Stimulated activated memory B cell treated with anti-CD40 and anti-IgM and Interleukin-4, amounts not matched to agents 10 μg/mL and 1 μg/mL and 100 μg/mL, for 72 hours (primary cell): ENCODE measurements at regions not wholly inside any gene's neighbourhood (a gene's known extent, or its start where the extent isn't known, plus 50 kb on each side); places are given as distances from the start of the nearest gene placed in this dataset.
"Not testable (repeated sequence)": the region's sequence is repeated elsewhere in the genome, so short reads cannot be mapped to it uniquely, and the experiment has no call there.

Experiments
- ATAC-seq: fragments of 150-1000 bp; cut with Tn5 transposase; 2 replicates; pipeline ENCODE4 v1.10.0; 2021
- H3K27ac Mint-ChIP-seq: one replicate; pipeline ENCODE4 v1.8.0; 2022; ENCODE audit warnings: mild to moderate bottlenecking, mixed read lengths
- H3K27me3 Mint-ChIP-seq: one replicate; pipeline ENCODE4 v1.8.0; 2022; ENCODE audit warnings: mixed read lengths
- H3K36me3 Mint-ChIP-seq: one replicate; pipeline ENCODE4 v1.8.0; 2022; ENCODE audit warnings: mixed read lengths
- H3K4me1 Mint-ChIP-seq: one replicate; pipeline ENCODE4 v1.8.0; 2022; ENCODE audit warnings: mixed read lengths
- H3K4me3 Mint-ChIP-seq: one replicate; pipeline ENCODE4 v1.8.0; 2022; ENCODE audit warnings: mild to moderate bottlenecking, moderate library complexity, mixed read lengths
- H3K9me3 Mint-ChIP-seq: one replicate; pipeline ENCODE4 v1.8.0; 2022; ENCODE audit warnings: mixed read lengths

DNA sequence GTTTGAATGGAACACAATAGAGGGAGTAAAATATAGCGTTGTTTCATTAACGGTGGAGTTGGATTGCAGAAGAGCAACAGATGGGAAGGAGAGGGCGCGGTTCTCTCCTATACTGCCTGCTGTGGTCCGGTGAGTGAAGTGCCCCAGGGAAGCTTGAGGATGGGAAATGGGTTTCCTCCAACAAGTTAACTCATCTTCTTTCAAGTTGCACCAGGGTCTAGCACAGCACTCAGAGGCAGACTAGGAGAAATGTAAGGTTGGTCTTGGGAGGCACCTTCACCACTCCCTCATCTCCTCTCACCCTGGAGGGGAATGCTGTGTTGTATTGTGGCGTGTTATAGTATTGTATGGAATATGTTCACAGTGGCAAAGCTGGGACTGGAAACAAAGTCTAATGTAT, 96.9 kb upstream of the SLC24A3 start:
- no peak for ATAC-seq
- Mint-ChIP-seq H3K4me1 (no peaks in the 10 kb centered on the region), H3K27ac (no peak overlapping the region), H3K27me3 (no peaks in the 10 kb centered on the region), H3K4me3 (no peak overlapping the region), H3K36me3 (no peaks in the 10 kb centered on the region), H3K9me3 (peaks cover 3% of the 10 kb centered on the region)

DNA sequence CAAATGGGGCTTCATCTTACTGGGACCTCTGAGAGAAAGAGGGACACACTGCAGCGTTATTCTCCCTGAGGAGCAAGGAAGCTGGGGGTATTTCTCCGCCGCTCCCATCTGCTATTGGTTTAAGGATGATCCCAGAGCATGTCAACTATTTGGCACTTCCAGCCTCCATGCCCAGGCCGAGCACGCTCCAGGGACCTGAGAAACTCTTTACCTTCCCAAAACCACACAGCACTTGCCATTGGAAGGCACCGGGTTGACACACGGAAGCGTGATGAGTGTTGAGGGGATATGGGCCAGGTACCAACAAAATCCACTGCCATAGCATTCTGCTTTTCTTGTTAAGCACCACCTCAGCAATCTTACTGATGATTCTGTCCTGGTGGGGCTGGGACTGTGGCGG, 92.4 kb upstream of the SLC24A3 start:
- Mint-ChIP-seq H3K27me3 (peaks cover 9% of the 10 kb centered on the region), H3K9me3 (peaks cover 3% of the 10 kb centered on the region), H3K27ac (no peak overlapping the region), H3K36me3 (no peaks in the 10 kb centered on the region), H3K4me1 (no peaks in the 10 kb centered on the region), H3K4me3 (no peak overlapping the region)
- no peak for ATAC-seq

DNA sequence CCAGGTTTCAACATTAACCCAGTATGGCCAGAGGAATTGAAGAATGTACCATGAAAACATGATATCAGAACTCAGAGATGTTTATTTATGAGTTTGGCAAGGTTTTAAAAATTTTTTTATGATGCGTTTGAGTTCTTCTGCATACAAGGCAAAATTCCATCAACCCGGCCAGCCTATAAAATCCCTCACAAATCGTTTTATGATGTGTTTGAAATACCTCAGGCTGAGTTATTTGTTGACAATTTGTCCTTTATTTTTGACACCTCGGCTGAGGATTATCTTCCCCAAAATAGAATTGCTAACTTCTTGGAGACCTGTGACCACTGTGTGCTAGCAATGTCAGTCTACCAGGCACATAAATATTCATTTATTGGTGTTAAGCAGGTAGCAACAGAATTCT, 91.9 kb upstream of the SLC24A3 start:
- no peak for ATAC-seq

DNA sequence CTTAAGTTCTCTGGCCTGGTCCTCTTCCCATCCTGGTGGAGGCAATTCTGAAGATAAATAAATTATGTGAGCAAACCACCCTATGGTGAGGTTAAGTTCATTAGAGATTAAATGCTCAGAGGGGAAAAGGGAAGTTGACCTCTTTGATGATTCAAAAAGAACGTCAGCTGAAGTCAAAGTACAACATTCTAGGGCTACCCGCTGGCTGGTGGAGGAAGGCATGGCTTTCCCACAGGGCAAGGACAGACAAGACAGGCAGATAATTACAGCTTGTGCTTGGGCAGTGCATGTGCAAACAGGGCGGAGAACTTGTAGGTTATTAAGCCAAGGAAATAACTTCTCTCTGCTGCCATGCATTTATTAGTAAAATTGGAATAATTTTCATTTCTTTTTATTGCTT, 91.0 kb upstream of the SLC24A3 start:
- Mint-ChIP-seq H3K36me3 (no peaks in the 10 kb centered on the region), H3K9me3 (peaks cover 3% of the 10 kb centered on the region), H3K27ac (no peak overlapping the region), H3K27me3 (peaks cover 9% of the 10 kb centered on the region), H3K4me1 (no peaks in the 10 kb centered on the region), H3K4me3 (no peak overlapping the region)
- ATAC-seq = peak; percentile 34

More for the DNA sequence above, 91.9 kb upstream of the SLC24A3 start:
- Mint-ChIP-seq H3K36me3 (no peaks in the 10 kb centered on the region), H3K4me3 (no peak overlapping the region), H3K27ac (no peak overlapping the region), H3K9me3 (peaks cover 3% of the 10 kb centered on the region), H3K4me1 (no peaks in the 10 kb centered on the region), H3K27me3 (peaks cover 9% of the 10 kb centered on the region)

DNA sequence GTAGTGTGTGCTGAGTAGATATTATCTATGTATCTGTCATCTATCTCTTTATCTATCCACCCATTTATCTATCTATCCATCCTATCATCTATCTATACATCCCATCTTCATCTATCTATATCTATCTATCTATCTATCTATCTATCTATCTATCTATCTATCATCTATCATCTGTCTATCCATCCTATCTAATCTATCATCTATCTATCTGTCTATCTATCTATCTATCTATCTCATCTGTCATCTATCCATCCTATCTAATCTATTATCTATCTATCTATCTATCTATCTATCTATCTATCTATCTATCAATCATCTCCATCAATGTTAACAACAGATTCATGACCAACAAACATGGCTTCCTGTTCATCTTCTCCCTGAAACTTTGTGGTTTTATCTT, 90.5 kb upstream of the SLC24A3 start:
- Mint-ChIP-seq H3K27ac (no peak overlapping the region), H3K9me3 (peaks cover 2% of the 10 kb centered on the region), H3K4me3 (no peak overlapping the region), H3K36me3 (no peaks in the 10 kb centered on the region), H3K4me1 (no peaks in the 10 kb centered on the region), H3K27me3 (peaks cover 9% of the 10 kb centered on the region)
- no peak for ATAC-seq

DNA sequence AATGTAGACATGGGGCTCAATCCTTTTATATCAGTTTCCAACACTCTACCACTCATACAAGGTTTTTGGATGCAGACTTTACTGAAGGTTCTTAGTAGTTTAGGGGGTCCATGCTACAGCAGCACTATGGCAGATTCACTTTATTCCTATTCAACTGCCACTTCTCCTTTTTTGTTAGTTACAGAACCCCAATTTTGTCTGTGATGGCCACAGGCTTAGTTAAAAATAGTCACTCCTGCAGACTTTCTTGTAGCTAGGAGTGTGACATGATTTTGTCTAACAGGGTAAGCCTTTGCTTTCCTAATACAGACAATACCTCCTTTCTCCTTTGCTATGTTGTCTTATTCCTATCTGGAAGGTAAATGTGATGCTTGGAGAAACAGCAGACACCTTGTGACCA, 90.0 kb upstream of the SLC24A3 start:
- peaks cover 9% of the 10 kb centered on the region for H3K27me3 Mint-ChIP-seq
- no peaks in the 10 kb centered on the region for H3K4me1 Mint-ChIP-seq
- H3K4me3 Mint-ChIP-seq = no peak overlapping the region
- no peaks in the 10 kb centered on the region for H3K9me3 Mint-ChIP-seq
- H3K36me3 Mint-ChIP-seq = no peaks in the 10 kb centered on the region
- no peak for ATAC-seq
- H3K27ac Mint-ChIP-seq = no peak overlapping the region

DNA sequence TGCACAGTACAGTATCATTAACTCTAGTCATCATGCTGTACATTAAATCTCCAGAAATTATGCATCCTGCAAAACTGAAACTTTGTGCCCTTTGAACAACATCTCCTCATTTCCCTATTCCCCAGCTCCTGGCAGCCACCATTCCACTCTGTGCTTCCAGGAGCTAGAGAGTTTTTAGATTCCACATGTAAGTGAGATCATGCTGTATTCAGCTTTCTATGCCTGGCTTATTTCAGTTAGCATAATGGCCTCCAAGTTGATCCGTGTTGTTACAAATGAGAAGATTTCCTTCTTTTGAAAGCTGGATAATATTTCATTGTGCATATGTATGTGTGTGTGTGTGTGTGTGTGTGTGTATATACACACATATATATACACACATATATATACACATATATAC, 86.9 kb upstream of the SLC24A3 start:
- no peak overlapping the region for H3K4me3 Mint-ChIP-seq
- no peak overlapping the region for H3K27ac Mint-ChIP-seq
- no peaks in the 10 kb centered on the region for H3K36me3 Mint-ChIP-seq
- ATAC-seq = no peak
- H3K4me1 Mint-ChIP-seq = no peaks in the 10 kb centered on the region
- H3K27me3 Mint-ChIP-seq = peaks cover 9% of the 10 kb centered on the region
- no peaks in the 10 kb centered on the region for H3K9me3 Mint-ChIP-seq

DNA sequence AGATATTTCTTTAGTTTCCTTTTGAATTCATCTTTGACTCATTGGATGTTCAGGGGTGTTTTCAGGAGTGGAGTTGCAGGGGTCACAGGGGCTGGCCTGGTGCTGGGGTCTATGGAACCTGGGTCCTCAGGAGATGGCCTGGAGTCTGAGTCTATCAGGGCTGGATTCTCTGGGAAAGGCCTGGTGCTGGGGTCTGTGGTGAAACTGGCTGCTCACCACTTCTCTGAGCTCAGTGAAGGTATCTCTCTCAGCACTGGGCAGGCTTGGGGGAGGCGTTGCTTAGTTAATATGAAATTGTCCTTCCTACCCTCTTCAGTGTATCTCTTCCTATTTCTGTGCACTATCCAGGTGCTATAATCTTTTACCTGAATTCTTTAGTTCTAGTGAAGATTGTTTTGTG, 83.1 kb upstream of the SLC24A3 start:
- Mint-ChIP-seq H3K4me3 (no peak overlapping the region), H3K27me3 (no peaks in the 10 kb centered on the region), H3K4me1 (no peaks in the 10 kb centered on the region), H3K9me3 (no peaks in the 10 kb centered on the region), H3K27ac (no peak overlapping the region), H3K36me3 (no peaks in the 10 kb centered on the region)
- peak; percentile 41 for ATAC-seq

DNA sequence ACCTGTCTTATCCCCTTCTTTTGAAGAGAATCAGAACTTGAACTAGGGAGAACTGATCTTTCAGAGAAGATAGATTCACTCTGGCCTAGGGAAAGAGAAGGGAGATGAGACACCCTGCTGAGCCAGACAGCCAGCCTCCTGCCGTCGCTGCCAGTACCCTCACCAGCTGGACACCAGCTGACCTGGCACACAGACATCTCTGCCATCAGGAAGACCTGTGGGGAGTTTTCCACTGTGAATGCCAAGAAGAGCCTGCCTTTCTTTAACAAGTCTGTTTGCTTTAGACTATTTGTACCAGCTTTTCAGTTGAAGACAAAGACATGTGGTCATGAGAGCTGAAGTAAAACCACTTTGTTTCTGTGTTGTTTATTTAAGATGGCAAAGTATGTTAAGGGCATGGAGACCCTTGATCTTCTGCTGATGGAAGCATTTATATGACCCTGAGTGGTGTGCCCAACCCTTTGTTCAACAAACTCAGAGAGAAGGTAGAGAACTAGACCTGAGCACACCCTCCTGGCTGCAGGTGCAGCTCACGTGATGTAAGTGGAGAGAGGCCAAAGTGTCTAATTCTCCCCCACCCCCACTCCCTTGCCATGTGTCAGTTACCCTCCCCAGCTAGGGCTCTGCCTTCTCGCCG, 82.3 kb upstream of the SLC24A3 start:
- H3K4me1 Mint-ChIP-seq = no peaks in the 10 kb centered on the region
- no peaks in the 10 kb centered on the region for H3K36me3 Mint-ChIP-seq
- no peaks in the 10 kb centered on the region for H3K27me3 Mint-ChIP-seq
- H3K9me3 Mint-ChIP-seq = no peaks in the 10 kb centered on the region
- H3K4me3 Mint-ChIP-seq = no peak overlapping the region
- no peak overlapping the region for H3K27ac Mint-ChIP-seq
- peak; percentile 12 for ATAC-seq

DNA sequence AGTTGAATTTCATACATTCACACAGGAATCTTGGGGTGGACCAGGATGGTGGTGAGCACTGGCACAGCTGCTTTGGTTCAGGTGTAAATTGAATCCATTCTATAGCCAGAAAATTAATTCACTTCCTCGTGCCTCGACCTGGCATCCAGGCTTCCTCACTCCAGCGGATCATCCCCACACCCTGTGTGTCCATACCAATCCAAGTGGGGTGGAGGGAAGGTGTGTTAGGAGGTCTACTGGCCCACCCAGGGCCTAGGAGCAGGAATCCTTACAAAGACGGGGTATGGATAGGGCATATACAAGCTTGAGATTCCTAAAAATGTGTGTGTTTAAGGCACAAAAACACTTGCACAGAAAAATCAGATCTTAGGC, 81.8 kb upstream of the SLC24A3 start:
- Mint-ChIP-seq H3K36me3 (no peaks in the 10 kb centered on the region), H3K27ac (no peak overlapping the region), H3K4me1 (no peaks in the 10 kb centered on the region), H3K27me3 (no peaks in the 10 kb centered on the region), H3K9me3 (no peaks in the 10 kb centered on the region), H3K4me3 (no peak overlapping the region)
- ATAC-seq = no peak

DNA sequence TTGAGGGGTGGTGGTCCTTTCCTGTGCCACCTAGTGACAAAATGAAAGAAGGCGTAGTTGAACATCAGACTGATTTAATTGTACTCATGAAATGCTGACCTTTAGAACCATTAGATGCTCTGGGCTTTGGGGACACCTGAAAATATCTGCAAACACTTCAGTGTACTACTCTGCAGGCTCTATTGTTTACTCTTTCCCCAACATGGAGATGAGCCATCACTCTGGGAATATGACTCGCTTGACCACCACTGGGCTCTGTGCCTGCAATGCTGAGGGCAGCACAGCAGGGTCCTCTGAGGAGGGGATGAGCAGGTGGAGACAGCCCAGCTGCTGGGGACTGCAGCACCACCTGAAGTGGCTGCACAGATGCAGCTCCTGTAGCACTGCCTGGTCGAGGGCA, 74.8 kb upstream of the SLC24A3 start:
- Mint-ChIP-seq H3K9me3 (peaks cover 5% of the 10 kb centered on the region), H3K36me3 (no peaks in the 10 kb centered on the region), H3K4me1 (no peaks in the 10 kb centered on the region), H3K27me3 (peaks cover 18% of the 10 kb centered on the region), H3K4me3 (no peak overlapping the region), H3K27ac (no peak overlapping the region)
- no peak for ATAC-seq

DNA sequence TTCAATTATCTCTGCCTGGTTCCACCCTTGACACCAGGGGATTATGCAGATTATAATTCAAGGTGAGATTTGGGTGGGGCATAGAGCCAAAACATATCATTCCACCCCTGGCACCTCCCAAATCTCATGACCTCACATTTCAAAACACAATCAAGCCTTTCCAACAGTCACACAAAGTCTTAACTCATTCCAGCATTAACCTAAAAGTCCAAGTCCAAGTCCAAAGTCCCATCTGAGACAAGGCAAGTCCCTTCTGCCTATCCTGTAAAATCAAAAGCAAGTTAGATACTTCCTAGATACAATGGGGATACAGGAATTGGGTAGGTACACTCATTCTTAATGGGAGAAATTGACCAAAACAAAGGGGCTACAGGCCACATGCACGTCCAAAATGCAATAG, 73.7 kb upstream of the SLC24A3 start:
- Mint-ChIP-seq H3K27me3 (peaks cover 18% of the 10 kb centered on the region), H3K4me3 (no peak overlapping the region), H3K36me3 (no peaks in the 10 kb centered on the region), H3K4me1 (no peaks in the 10 kb centered on the region), H3K9me3 (peaks cover 5% of the 10 kb centered on the region), H3K27ac (no peak overlapping the region)
- ATAC-seq = no peak

DNA sequence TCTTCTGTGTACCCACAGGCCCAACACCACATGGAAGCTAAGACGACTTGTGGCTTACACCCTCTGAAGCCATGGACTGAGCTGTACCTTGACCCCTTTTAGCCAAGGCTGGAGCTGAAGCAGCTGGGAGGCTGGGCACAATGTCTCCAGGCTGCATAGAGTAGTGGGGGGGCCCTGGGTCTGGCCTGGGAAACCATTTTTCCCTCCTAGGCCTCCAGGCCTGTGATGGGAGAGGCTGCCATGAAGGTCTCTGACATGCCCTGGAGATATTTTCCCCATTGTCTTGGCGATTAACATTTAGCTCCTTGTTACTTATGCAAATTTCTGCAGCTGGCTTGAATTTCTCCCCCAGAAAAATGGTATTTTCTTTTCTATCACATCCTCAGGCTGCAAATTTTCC, 72.9 kb upstream of the SLC24A3 start:
- not testable (repeated sequence) for H3K4me3 Mint-ChIP-seq, H3K27ac Mint-ChIP-seq, H3K9me3 Mint-ChIP-seq, H3K36me3 Mint-ChIP-seq, ATAC-seq, H3K4me1 Mint-ChIP-seq
- peaks cover 18% of the 10 kb centered on the region for H3K27me3 Mint-ChIP-seq

DNA sequence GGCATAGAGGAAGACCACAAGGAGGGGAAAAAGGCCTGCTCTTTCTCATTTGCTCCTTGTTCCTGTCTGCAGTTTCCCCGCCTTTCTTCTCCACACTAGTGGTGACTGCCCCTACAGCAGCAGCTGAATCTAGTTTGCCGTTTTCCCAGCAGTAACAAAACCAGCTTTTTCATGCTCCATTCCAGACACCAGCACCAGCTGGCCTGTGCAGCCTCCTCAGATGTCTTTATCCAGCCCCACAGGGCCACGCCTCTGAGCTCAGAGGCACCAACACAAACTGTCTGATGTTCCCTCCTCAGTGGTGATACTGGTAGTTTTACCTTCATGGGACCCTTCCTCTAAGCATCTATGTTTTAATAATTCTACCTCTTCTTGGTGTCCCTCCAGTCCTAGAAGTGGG, 70.4 kb upstream of the SLC24A3 start:
- Mint-ChIP-seq H3K4me3 (no peak overlapping the region), H3K27me3 (peaks cover 5% of the 10 kb centered on the region), H3K27ac (no peak overlapping the region)

DNA sequence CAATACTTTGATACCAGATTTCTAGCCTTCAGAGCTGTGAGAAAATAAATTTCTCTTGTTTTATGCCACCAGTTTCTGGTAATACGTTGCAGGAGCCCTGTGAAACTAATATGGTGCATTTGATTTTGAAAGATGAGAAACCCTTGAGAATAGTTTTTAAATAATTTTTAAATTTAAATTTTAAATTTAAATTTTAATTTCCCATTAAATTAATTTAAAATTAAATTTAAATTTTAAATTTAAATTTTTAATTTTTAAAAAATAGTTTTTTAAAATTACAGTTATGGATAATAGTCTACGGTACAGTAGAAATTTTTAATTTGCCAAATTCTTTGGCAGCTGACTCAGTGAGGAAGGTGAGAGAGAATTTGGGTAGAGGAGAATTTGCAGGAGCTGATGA, 68.6 kb upstream of the SLC24A3 start:
- Mint-ChIP-seq H3K36me3 (no peaks in the 10 kb centered on the region), H3K4me3 (no peak overlapping the region), H3K9me3 (peaks cover 5% of the 10 kb centered on the region), H3K27ac (no peak overlapping the region), H3K4me1 (no peaks in the 10 kb centered on the region), H3K27me3 (no peaks in the 10 kb centered on the region)
- ATAC-seq = no peak

More for the DNA sequence above, 70.4 kb upstream of the SLC24A3 start:
- Mint-ChIP-seq H3K36me3 (no peaks in the 10 kb centered on the region), H3K9me3 (peaks cover 5% of the 10 kb centered on the region), H3K4me1 (no peaks in the 10 kb centered on the region)
- no peak for ATAC-seq

DNA sequence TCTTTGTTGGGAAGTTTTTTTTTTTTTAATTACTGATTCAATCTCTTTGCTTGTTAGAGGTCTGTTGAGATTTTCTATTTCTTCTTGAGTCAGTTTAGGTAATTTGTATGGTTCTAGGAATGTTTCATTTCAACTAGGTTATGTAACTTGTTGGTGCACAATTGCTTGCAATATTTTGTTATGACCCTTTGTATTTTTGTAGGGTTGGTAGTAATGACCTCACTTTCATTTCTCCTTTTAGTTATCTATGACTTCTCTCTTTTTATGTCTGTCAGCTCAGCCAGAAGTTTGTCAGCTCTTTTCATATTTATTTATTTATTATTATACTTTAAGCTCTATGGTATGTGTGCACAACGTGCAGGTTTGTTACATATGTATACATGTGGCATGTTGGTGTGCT, 51.1 kb upstream of the SLC24A3 start:
- H3K27ac Mint-ChIP-seq = no peak overlapping the region
- H3K4me1 Mint-ChIP-seq = no peaks in the 10 kb centered on the region
- H3K4me3 Mint-ChIP-seq = no peak overlapping the region
- H3K9me3 Mint-ChIP-seq = peaks cover 4% of the 10 kb centered on the region
- H3K36me3 Mint-ChIP-seq = no peaks in the 10 kb centered on the region
- H3K27me3 Mint-ChIP-seq = peaks cover 5% of the 10 kb centered on the region
- ATAC-seq = no peak
